ENCODE measurements at regions not wholly inside any gene's neighbourhood (a gene's known extent, or its start where the extent isn't known, plus 50 kb on each side); places are given as distances from the start of the nearest gene placed in this dataset.

GRCh38 chr2:155363349-155363888 lies 664.9 kb downstream of the KCNJ3 start:
- no peak for DNase-seq
- Histone ChIP-seq H3K4me3 (no peak overlapping the region), H3K27me3 (no peaks in the 10 kb centered on the region), H3K9ac (ENCODE audit: low read depth in 2 of 2, low read length in 2 of 2) (no peak overlapping the region), H3K9me3 (no peaks in the 10 kb centered on the region), H3K4me1 (no peaks in the 10 kb centered on the region), H3K27ac (no peak overlapping the region), H3K36me3 (no peaks in the 10 kb centered on the region)
- intact Hi-C loops (cut with DNase I) = no loop called here
- TF ChIP-seq, protein P1, sequence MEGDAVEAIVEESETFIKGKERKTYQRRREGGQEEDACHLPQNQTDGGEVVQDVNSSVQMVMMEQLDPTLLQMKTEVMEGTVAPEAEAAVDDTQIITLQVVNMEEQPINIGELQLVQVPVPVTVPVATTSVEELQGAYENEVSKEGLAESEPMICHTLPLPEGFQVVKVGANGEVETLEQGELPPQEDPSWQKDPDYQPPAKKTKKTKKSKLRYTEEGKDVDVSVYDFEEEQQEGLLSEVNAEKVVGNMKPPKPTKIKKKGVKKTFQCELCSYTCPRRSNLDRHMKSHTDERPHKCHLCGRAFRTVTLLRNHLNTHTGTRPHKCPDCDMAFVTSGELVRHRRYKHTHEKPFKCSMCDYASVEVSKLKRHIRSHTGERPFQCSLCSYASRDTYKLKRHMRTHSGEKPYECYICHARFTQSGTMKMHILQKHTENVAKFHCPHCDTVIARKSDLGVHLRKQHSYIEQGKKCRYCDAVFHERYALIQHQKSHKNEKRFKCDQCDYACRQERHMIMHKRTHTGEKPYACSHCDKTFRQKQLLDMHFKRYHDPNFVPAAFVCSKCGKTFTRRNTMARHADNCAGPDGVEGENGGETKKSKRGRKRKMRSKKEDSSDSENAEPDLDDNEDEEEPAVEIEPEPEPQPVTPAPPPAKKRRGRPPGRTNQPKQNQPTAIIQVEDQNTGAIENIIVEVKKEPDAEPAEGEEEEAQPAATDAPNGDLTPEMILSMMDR (IDR thresholded peaks at IDR 0.05) = no peak

GRCh38 chr2:155357172-155357571 lies 658.7 kb downstream of the KCNJ3 start:
- no peak for DNase-seq
- H3K9ac ChIP-seq (ENCODE audit: low read depth in 2 of 2, low read length in 2 of 2) = no peak overlapping the region
- no peaks in the 10 kb centered on the region for H3K4me1 ChIP-seq
- intact Hi-C loops (cut with DNase I) = no loop called here
- H3K36me3 ChIP-seq = no peaks in the 10 kb centered on the region
- H3K4me3 ChIP-seq = no peak overlapping the region
- H3K27me3 ChIP-seq = no peaks in the 10 kb centered on the region
- TF ChIP-seq, protein P1 (IDR thresholded peaks at IDR 0.05) = no peak
- H3K27ac ChIP-seq = no peak overlapping the region
- no peaks in the 10 kb centered on the region for H3K9me3 ChIP-seq

GRCh38 chr2:155356250-155356649 lies 657.8 kb downstream of the KCNJ3 start:
- H3K27me3 ChIP-seq = no peaks in the 10 kb centered on the region
- TF ChIP-seq, protein P1 (IDR thresholded peaks at IDR 0.05) = no peak
- H3K4me1 ChIP-seq = no peaks in the 10 kb centered on the region
- H3K9ac ChIP-seq (ENCODE audit: low read depth in 2 of 2, low read length in 2 of 2) = no peak overlapping the region
- no peak for DNase-seq
- H3K27ac ChIP-seq = no peak overlapping the region
- H3K9me3 ChIP-seq = no peaks in the 10 kb centered on the region
- no peaks in the 10 kb centered on the region for H3K36me3 ChIP-seq
- H3K4me3 ChIP-seq = no peak overlapping the region
- intact Hi-C loops (cut with DNase I) = no loop called here

DNA sequence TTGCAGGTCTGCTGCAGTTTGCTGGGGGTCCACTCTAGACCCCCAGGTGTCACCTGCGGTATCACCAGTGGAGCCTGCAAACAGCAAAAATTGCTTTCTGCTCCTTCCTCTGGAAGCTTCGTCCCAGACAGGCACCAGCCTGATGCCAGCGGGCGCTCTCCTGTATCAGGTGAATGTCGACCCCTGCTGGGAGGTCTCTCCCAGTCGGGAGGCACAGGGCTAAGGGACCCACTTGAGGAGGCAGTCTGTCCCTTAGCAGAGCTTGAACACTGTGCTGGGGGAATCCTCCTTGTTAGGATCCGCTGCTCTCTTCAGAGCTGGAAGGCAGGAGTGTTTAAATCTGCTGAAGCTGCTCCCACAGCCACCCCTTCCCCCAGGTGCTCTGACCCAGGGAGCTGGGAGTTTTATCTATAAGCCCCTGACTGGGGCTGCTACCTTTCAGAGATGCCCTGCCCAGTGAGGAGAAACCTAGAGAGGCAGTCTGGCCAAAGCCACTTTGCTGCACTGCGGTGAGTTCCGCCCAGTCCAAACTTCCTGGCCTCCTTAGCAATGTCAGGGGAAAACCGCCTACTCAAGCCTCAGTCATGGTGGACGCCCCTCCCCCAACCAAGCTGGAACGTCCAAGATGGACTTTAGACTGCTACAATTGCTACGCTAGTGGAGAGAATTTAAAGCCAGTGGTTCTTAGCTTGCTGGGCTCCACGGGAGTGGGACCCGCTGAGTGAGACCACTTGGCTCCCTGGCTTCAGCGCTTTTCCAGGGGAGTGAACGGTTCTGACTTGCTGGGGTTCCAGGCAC lies 652.5 kb downstream of the KCNJ3 start:
- H3K27me3 ChIP-seq = no peaks in the 10 kb centered on the region
- DNase-seq = no peak

GRCh38 chr2:155332016-155332415 lies 633.5 kb downstream of the KCNJ3 start:
- H3K27me3 ChIP-seq = no peaks in the 10 kb centered on the region
- no peak overlapping the region for H3K4me3 ChIP-seq
- DNase-seq = no peak
- no peak overlapping the region for H3K27ac ChIP-seq
- intact Hi-C loops (cut with DNase I) = no loop called here
- H3K4me1 ChIP-seq = no peaks in the 10 kb centered on the region
- no peak overlapping the region for H3K9ac ChIP-seq (ENCODE audit: low read depth in 2 of 2, low read length in 2 of 2)
- TF ChIP-seq, protein P1 (IDR thresholded peaks at IDR 0.05) = no peak
- no peaks in the 10 kb centered on the region for H3K36me3 ChIP-seq
- no peaks in the 10 kb centered on the region for H3K9me3 ChIP-seq

More for the DNA sequence above, 652.5 kb downstream of the KCNJ3 start:
- intact Hi-C loops (cut with DNase I) = no loop called here
- Histone ChIP-seq H3K27ac (no peak overlapping the region), H3K36me3 (no peaks in the 10 kb centered on the region), H3K9ac (ENCODE audit: low read depth in 2 of 2, low read length in 2 of 2) (no peak overlapping the region), H3K4me1 (no peaks in the 10 kb centered on the region), H3K4me3 (no peak overlapping the region), H3K9me3 (no peaks in the 10 kb centered on the region)
- TF ChIP-seq, protein P1 (IDR thresholded peaks at IDR 0.05) = no peak
